Adrenal gland (tissue), 5 donors: ENCODE measurements at regions not wholly inside any gene's neighbourhood (a gene's known extent, or its start where the extent isn't known, plus 50 kb on each side); places are given as distances from the start of the nearest gene placed in this dataset.

Experiments used
- POLR2A ChIP-seq, 2 donors: fragments of 450-650 bp; IDR thresholded peaks; one replicate each; pipeline ENCODE4 v1.6.1; 2017; ENCODE audit warnings: antibody characterized with exemption in 2 of 2, mild to moderate bottlenecking in 2 of 2, moderate library complexity in 1 of 2
- TF ChIP-seq, protein P1 (sequence below), 6 experiments: fragments of 450-650 bp in 4 of 6; fragments of 200-600 bp in 2 of 6; sonication (generic) in 1 of 6; IDR thresholded peaks; 1 replicate in 5 of 6; 2 replicates in 1 of 6; pipeline versions ENCODE4 v1.5.1 to v1.8.0; 2016 to 2021; ENCODE audit warnings: antibody characterized with exemption in 6 of 6, mild to moderate bottlenecking in 2 of 6, moderate library complexity in 1 of 6
- donor health status: DM: no; HTN: no; CAD: no.

GRCh38 chr3:39757307-39757706 is 52.1 kb upstream of the MYRIP start:
- TF ChIP-seq, protein P1, sequence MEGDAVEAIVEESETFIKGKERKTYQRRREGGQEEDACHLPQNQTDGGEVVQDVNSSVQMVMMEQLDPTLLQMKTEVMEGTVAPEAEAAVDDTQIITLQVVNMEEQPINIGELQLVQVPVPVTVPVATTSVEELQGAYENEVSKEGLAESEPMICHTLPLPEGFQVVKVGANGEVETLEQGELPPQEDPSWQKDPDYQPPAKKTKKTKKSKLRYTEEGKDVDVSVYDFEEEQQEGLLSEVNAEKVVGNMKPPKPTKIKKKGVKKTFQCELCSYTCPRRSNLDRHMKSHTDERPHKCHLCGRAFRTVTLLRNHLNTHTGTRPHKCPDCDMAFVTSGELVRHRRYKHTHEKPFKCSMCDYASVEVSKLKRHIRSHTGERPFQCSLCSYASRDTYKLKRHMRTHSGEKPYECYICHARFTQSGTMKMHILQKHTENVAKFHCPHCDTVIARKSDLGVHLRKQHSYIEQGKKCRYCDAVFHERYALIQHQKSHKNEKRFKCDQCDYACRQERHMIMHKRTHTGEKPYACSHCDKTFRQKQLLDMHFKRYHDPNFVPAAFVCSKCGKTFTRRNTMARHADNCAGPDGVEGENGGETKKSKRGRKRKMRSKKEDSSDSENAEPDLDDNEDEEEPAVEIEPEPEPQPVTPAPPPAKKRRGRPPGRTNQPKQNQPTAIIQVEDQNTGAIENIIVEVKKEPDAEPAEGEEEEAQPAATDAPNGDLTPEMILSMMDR (IDR thresholded peaks at IDR 0.05), result no peak
- TF ChIP-seq POLR2A (IDR thresholded peaks at IDR 0.05), result no peak
